SK-N-SH treated with all-trans-retinoic acid at 6 μM for 48 hours (cell line): ENCODE measurements at regions not wholly inside any gene's neighbourhood (a gene's known extent, or its start where the extent isn't known, plus 50 kb on each side); places are given as distances from the start of the nearest gene placed in this dataset.

ENCODE experiments used
- ARNTL ChIP-seq: fragments of 450-650 bp; formaldehyde crosslinking; IDR thresholded peaks from 2 replicates; pipeline ENCODE4 v1.5.0; 2020; ENCODE audit warnings: low read depth, mild to moderate bottlenecking, moderate library complexity, borderline replicate concordance
- BACH2 ChIP-seq: fragments of 250-450 bp; sonication (Bioruptor Pico); IDR thresholded peaks from 2 replicates; pipeline ENCODE4 v1.9.0; 2021; ENCODE audit warnings: mild to moderate bottlenecking, borderline replicate concordance
- RARB ChIP-seq: fragments of 250-450 bp; sonication (Bioruptor Pico); IDR thresholded peaks from 2 replicates; pipeline ENCODE4 v1.8.0; 2021; ENCODE audit warnings: mild to moderate bottlenecking, moderate library complexity
- TCF4 ChIP-seq: fragments of 250-450 bp; sonication (Bioruptor Pico); IDR thresholded peaks from 2 replicates; pipeline ENCODE4 v1.8.0; 2021; ENCODE audit warnings: mild to moderate bottlenecking, moderate library complexity, borderline replicate concordance
- ZNF565 ChIP-seq: fragments of 450-650 bp; formaldehyde crosslinking; conservative IDR thresholded peaks from 2 replicates; pipeline ENCODE4 v1.5.0; 2020; ENCODE audit warnings: low read depth, mild to moderate bottlenecking, moderate library complexity
- TF ChIP-seq, protein P1 (sequence below): fragments of 250-450 bp; sonication (Bioruptor Pico); IDR thresholded peaks from 2 replicates; pipeline ENCODE4 v1.8.0; 2020; ENCODE audit warnings: mild to moderate bottlenecking, moderate library complexity, borderline replicate concordance

DNA sequence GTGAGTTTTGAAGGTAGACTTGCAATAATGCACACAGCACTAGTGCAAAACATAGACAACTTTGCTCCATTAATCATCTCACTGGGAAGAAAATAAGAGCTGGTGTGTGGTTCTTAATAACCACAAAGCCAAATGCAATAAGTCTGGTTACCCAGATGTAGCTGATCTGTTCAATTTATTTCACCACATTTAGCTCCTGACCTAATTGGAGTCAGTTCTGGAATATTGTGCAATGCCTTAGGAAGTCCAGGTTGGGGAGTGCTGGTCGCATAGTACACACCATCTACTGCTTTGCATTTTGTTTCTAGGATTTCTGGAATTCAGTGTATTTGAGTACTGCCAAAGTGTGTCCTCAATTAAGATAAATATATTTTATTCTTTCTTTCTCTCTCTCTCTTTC is 483.3 kb upstream of the SPRY2 start:
- TF ChIP-seq ZNF565 (CRISPR knock-in tag), result no peak
- no peak for TF ChIP-seq BACH2 (CRISPR knock-in tag)
- no peak for TF ChIP-seq RARB
- TF ChIP-seq, protein P1, sequence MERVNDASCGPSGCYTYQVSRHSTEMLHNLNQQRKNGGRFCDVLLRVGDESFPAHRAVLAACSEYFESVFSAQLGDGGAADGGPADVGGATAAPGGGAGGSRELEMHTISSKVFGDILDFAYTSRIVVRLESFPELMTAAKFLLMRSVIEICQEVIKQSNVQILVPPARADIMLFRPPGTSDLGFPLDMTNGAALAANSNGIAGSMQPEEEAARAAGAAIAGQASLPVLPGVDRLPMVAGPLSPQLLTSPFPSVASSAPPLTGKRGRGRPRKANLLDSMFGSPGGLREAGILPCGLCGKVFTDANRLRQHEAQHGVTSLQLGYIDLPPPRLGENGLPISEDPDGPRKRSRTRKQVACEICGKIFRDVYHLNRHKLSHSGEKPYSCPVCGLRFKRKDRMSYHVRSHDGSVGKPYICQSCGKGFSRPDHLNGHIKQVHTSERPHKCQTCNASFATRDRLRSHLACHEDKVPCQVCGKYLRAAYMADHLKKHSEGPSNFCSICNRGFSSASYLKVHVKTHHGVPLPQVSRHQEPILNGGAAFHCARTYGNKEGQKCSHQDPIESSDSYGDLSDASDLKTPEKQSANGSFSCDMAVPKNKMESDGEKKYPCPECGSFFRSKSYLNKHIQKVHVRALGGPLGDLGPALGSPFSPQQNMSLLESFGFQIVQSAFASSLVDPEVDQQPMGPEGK, result no peak
- TF ChIP-seq TCF4, result no peak
- TF ChIP-seq ARNTL (CRISPR knock-in tag), result no peak
